Cardiac muscle cell (in vitro differentiated cells and primary cell): ENCODE measurements at regions not wholly inside any gene's neighbourhood (a gene's known extent, or its start where the extent isn't known, plus 50 kb on each side); places are given as distances from the start of the nearest gene placed in this dataset.

Source experiments
- DNase-seq, 2 donors: peaks; one replicate each; pipeline versions ENCODE4 v3.0.0 to v3.0.0-alpha.2; 2010 to 2017; ENCODE audit warnings: low read depth in 1 of 2, low spot score in 1 of 2
- H3K27ac ChIP-seq: fragments of 200-600 bp; sonication (generic); 2 replicates; pipeline ENCODE4 v1.5.1; 2016
- H3K27me3 ChIP-seq: fragments of 200-600 bp; sonication (generic); 2 replicates; pipeline ENCODE4 v1.6.0; 2016; ENCODE audit warnings: control low read depth
- H3K36me3 ChIP-seq: fragments of 200-600 bp; sonication (generic); 2 replicates; pipeline ENCODE4 v1.5.1; 2016; ENCODE audit warnings: control low read depth
- H3K4me1 ChIP-seq: fragments of 200-600 bp; sonication (generic); 2 replicates; pipeline ENCODE4 v1.8.1; 2017; ENCODE audit warnings: low read depth, mild to moderate bottlenecking, mixed run types
- H3K4me3 ChIP-seq: fragments of 200-600 bp; sonication (generic); 2 replicates; pipeline ENCODE4 v1.5.1; 2016; ENCODE audit warnings: mild to moderate bottlenecking
- H3K9me3 ChIP-seq: fragments of 200-600 bp; sonication (generic); 2 replicates; pipeline ENCODE4 v1.5.1; 2017; ENCODE audit warnings: low read depth, mild to moderate bottlenecking, control low read depth
- CTCF ChIP-seq: IDR thresholded peaks from 2 replicates; pipeline ENCODE4 v1.5.1; 2012; ENCODE audit warnings: low read depth, mild to moderate bottlenecking, low read length

- no peak for TF ChIP-seq CTCF
- Histone ChIP-seq H3K9me3 (no peaks in the 10 kb centered on the region), H3K27me3 (no peaks in the 10 kb centered on the region), H3K4me1 (no peaks in the 10 kb centered on the region), H3K27ac (no peak overlapping the region), H3K36me3 (no peaks in the 10 kb centered on the region), H3K4me3 (no peak overlapping the region)
- no peak for DNase-seq
Observed at GRCh38 chr14:29042551-29042950, 276.0 kb downstream of the FOXG1 start.

DNA sequence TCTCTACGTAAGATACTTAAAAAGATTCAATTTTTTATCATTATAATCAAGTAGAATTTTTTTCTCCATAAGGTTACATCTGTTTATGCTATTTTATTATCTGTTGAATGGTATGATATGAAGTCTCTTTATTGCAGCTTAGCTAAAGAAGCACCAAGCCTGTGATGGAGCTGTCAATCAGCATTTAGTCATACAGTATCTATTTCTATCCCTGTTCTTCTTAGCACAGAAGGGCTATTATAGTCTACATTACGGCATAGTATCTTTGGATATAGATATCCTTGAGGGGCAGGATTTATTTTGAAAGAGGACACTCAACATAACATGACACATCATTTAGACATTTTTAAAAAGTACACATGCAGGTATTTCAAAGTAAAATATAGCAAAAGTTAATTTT is 277.1 kb downstream of the FOXG1 start:
- Histone ChIP-seq H3K36me3 (no peaks in the 10 kb centered on the region), H3K9me3 (no peaks in the 10 kb centered on the region), H3K27ac (no peak overlapping the region), H3K4me1 (no peaks in the 10 kb centered on the region), H3K4me3 (no peak overlapping the region), H3K27me3 (no peaks in the 10 kb centered on the region)
- DNase-seq, result no peak
- no peak for TF ChIP-seq CTCF

DNA sequence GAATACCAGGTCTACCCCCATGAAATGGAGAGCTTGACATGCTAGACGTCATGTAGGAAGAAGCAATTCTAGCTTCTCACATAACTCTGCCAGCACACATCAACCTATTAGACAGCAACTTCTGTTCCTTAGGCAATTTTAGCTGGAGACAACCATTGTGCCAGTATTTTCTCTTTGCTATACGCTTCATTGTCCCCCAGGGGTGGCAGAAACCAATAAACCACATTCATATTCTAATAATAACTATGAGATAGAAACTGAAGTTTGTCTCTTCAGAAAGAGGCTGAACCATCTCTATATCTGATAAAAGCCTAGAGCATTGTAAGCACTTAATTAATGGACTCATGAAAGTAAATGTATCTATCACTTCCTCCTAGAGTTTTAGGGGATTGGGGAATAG is 278.6 kb downstream of the FOXG1 start:
- no peak overlapping the region for H3K27ac ChIP-seq
- H3K4me1 ChIP-seq, result no peaks in the 10 kb centered on the region
- no peaks in the 10 kb centered on the region for H3K27me3 ChIP-seq
- H3K4me3 ChIP-seq, result no peak overlapping the region
- H3K9me3 ChIP-seq, result no peaks in the 10 kb centered on the region
- no peak for DNase-seq
- no peak for TF ChIP-seq CTCF
- H3K36me3 ChIP-seq, result no peaks in the 10 kb centered on the region

DNA sequence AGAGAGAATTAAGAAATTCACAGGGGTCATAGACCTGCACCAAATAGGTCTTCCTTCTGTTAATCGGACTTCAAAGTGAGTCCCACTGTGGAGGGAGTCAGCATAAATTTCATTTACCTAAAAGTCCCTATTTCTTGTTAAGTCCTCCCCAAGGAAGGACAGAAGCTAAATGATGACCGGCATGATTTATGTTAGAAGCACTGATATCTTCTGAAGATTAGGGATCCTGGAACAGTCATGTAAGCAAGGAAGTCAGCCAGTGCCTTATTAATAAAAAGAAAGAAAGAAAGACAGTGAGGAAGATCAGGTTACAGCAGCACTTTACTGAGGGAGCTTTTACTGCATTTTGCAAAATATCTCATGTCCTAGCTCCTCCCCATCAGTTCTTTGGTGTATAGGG is 287.5 kb downstream of the FOXG1 start:
- no peak overlapping the region for H3K4me3 ChIP-seq
- TF ChIP-seq CTCF, result no peak
- no peaks in the 10 kb centered on the region for H3K9me3 ChIP-seq
- H3K4me1 ChIP-seq, result no peaks in the 10 kb centered on the region
- no peaks in the 10 kb centered on the region for H3K36me3 ChIP-seq
- no peak for DNase-seq
- no peaks in the 10 kb centered on the region for H3K27me3 ChIP-seq
- no peak overlapping the region for H3K27ac ChIP-seq

DNA sequence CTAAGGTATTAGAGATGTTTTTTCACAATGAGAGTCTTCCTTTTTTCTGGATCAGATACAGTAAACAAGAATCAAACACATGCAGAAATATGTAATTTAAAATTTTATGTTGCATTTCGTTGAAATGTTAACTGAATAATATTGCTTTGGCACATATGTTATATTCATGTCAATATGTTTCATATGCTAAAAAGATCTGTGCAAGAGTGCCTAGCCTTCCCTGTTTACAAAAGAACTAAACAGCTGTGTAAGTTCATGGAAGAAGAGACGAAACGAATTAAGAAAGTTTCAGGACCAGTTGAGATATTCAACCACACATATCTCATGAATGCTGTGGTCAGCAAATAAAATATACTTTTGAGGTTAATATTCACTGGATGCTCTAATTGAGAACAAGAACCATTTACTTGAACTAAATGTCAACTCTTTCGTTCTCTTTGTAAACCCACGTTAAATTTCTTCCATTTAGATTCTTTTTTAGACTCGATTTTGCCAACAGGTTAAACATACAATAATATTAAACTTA is 289.5 kb downstream of the FOXG1 start:
- H3K4me1 ChIP-seq, result no peaks in the 10 kb centered on the region
- no peak for TF ChIP-seq CTCF
- DNase-seq, result no peak
- H3K27ac ChIP-seq, result no peak overlapping the region
- no peaks in the 10 kb centered on the region for H3K36me3 ChIP-seq
- H3K27me3 ChIP-seq, result no peaks in the 10 kb centered on the region
- no peak overlapping the region for H3K4me3 ChIP-seq
- H3K9me3 ChIP-seq, result no peaks in the 10 kb centered on the region

GRCh38 chr14:29061702-29062101 is 295.1 kb downstream of the FOXG1 start:
- Histone ChIP-seq H3K9me3 (no peaks in the 10 kb centered on the region), H3K27me3 (no peaks in the 10 kb centered on the region), H3K4me3 (no peak overlapping the region), H3K27ac (no peak overlapping the region), H3K4me1 (no peaks in the 10 kb centered on the region), H3K36me3 (no peaks in the 10 kb centered on the region)
- DNase-seq, result no peak
- no peak for TF ChIP-seq CTCF
